ENCODE measurements at regions not wholly inside any gene's neighbourhood (a gene's known extent, or its start where the extent isn't known, plus 50 kb on each side); places are given as distances from the start of the nearest gene placed in this dataset.
A peak's percentile ranks its signal among the peaks of the same experiment; 100 is the strongest.
"Not testable (repeated sequence)": the region's sequence is repeated elsewhere in the genome, so short reads cannot be mapped to it uniquely, and the experiment has no call there.

DNA sequence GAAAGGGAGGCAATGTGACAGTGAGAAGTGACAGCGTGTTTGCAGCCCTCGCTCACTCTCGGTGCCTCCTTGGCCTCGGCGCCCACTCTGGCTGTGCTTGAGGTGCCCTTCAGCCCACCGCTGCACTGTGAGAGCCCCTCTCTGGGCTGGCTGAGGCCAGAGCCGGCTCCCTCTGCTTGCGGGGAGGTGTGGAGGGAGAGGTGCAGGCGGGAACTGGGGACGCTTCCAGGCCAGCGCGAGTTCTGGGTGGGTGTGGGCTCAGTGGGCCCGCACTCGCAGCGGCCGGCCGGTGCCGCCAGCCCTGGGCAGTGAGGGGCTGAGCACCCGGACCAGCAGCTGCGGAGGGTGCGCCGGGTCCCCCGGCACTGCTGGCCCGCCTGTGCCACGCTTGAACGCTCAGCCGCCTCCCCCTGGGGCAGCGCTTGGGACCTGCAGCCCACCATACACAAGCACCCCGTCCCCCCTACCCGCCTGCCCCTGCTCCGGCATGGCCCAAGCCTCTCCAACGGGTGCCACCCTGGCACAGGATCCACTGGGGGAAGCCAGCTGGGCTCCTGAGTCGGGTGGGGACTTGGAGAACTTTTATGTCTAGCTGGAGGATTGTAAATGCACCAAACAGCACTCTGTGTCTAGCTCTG is 1142.8 kb upstream of the INTU start:
- DNase-seq (ENCODE audit: low read depth in 2 of 2), result no peak

DNA sequence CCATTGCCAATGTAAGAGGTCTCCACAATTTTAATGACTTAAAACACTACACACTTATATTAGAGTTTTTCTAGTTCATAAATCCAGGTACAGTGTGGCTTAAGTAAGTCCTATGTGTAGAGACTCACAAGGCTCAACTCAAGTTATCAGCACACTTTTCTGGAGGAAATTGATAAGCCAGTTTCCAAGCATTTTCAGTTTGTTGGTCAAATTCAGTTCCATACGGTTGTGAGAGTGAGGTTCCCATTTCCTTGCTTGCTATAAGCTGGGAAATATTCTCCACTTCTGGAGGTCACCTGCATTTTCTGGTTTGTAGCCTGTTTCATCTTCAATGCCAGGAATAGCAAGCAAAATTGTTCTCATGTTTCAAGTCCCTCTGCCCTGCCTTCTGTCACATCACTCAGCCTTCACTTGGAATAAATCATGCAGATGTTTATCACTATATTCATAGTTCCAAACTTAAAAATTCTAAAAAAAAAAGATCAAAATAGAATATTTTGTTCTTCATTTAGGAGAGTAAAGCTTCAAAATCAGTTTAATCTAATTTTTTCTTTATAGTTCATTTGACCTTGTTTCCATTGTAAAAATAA is 1137.5 kb upstream of the INTU start:
- no peak for DNase-seq (ENCODE audit: low read depth in 2 of 2)

DNA sequence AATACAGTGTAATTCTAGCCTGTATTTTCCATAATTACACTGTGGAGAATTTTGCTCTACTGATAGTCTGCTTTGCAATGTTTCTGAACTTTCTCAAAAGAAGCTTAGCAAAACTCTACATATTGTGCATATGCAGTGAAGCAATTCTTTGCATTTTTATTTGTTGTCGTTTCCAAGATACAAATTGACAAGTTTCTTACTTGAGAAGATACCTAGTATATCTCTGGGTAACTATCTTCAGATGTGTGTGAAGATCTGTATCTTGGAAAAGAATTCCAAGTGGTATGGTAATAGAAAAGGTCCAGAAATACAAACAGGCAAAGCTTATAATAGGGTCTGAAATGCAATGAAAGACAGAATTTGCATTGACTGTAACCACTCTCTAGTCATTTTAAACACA is 1119.8 kb upstream of the INTU start:
- DNase-seq (ENCODE audit: low read depth in 2 of 2), result no peak

DNA sequence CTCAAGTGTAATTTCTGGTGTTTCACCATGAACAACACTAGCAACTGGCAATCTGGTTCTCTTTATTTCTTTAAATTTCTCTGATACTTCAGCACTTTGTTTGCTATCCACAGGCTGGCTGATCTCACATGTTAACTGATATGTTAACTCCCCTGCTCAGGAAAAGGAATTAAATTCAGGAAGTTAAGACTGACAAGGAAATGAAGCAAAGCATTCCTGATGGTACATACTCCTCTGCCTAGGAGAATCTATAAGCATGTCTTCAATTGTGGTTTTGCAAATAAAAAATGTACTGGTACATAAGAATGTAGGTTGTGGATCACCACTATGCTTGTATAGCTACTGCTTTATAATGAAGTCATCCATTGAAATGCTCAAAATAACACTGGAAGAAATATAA is 1119.2 kb upstream of the INTU start:
- no peak for DNase-seq (ENCODE audit: low read depth in 2 of 2)

DNA sequence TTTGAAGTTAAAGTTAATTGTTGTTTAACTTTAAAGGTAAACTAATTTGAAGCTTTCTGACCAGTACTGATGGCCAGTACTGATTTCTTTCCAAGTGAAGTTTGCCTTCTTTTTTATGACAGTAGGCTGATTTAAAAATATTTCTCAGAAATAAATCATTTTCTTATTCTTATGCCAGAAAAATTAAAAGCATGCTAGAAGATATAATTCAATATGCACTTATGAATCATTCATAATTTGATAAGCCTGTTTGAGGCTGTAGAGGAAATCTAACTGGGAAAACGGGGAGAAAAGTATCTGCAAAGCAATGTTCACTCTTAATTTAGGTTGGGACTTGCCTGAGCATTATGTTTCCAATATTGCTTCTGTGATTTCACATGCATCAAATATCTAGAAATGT is 1112.0 kb upstream of the INTU start:
- DNase-seq (ENCODE audit: low read depth in 2 of 2), result no peak

DNA sequence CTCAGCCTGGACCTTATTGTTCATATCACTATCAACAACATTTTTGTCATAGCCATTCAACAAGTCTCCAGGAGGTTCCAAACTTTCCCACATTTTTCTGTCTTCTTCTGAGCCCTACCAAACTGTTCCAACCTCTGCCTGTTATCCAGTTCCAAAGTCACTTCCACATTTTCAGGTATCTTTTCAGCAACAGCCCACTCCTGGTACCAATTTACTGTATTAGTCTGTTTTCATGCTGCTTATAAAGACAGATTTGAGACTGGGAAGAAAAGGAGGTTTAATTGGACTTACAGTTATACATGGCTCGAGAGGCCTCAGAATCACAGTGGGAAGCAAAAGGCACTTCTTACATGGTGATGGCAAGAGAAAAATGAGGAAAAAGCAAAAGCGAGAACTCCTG is 1107.4 kb upstream of the INTU start:
- DNase-seq (ENCODE audit: low read depth in 2 of 2), result not testable (repeated sequence)

DNA sequence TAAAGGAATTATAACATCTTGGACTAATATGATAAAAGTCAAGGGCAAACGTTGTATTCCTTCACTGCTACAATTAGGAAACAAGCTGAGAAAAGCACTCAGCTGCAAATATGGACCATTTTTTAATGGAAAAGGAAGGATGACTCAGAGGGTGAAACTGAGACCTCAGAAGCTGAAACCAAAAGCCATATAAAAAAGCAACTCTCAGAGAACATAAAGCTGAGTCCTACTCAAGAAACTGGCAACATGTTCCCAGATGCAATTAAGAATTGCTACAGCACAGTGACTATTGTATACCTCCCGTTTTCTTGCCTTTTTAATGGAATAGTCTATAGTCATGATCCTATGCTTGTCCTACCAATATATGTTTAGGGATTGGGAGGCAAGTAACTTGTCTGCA is 1106.4 kb upstream of the INTU start:
- no peak for DNase-seq (ENCODE audit: low read depth in 2 of 2)

DNA sequence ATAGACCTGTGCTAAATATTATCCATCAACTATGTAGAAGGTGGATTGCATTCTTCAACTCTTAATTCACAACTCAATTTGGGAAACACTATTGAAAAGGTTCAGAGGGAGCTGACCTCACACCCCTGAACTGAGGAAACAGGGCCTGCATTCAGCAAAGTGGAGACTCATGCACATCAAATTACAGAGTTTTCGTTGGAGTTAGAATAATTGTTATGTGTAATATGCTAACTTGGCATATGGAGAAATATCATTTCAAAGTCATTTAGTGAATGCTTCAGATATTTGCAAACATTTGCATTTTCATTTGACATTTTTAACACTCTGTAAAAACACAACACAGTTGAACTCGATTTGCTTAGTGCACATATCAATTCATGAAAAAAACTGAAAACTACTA is 1102.8 kb upstream of the INTU start:
- no peak for DNase-seq (ENCODE audit: low read depth in 2 of 2)

DNA sequence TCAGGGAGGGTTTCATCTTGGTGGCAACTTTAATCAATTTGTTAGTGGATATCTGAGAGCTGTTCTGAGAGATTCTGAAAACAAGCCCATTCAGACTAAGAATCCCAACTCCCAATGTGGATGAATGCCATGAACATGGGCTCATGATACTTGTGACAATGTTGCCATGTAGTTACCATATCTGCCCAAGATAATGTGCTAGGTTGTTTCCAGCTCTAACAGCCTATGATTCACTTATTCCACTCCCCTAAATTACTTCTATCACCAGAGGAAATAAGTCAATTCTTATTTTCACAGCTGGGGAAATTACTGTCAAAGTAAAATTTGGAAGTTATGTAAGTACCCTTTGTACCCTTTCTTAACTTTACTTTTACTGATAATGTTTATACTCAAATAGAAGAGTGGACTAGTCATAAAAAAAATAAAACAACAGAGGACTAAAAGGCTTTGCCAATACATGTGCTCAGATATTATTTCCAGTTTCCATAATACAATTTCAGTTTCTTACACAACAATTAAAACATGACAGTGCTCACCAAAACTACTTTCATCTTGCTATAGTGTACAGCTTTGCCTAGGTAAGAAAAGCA is 1101.7 kb upstream of the INTU start:
- DNase-seq (ENCODE audit: low read depth in 2 of 2), result no peak

DNA sequence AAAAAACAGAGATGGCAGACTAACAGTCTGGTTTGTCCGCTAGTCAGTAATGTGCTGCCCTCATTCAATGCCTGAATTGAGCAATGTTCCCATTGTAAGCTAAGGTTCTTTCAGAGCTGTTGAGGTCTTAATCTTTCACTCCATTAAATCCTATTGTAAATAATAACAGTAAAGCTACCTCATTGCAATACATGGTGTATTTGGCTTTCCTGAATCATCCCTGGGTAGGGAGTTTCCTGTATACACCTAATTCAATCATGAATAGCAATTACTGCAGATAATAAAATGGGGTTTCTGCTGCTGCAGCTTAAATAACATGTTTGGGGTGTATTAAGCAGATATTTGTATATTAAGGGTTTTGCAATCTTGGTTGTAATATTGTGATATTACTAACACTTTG is 1100.2 kb upstream of the INTU start:
- no peak for DNase-seq (ENCODE audit: low read depth in 2 of 2)

DNA sequence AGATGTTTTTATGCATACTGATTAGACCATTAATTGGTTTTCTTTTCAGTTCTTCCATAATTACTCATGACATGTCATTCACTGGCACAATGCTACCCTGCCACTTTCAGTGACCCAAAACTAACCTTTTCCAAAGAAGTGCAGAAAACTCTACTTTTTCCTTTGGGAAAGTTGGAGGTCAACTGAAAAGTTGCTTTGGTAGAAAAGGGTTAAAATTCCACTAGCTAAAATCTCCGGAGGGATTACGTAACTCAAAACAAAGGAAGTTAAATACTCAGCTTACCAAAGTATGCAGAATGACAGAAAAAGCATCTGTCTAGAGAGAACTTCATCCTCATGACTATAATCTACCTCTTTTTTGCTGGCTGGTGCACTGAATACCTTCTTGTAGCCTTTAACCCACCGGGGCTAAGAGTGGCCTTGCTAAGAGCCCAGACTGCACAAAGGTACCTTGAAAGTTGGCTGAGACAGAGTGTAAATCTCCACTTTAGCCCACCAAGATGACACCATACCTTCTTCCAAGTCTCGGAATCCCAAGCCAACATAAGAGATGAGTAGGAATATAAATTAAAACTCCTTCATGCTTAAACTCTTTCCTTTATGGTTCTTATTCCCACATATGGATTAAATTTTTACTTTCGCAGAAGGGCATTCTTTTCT is 1099.5 kb upstream of the INTU start:
- no peak for DNase-seq (ENCODE audit: low read depth in 2 of 2)

DNA sequence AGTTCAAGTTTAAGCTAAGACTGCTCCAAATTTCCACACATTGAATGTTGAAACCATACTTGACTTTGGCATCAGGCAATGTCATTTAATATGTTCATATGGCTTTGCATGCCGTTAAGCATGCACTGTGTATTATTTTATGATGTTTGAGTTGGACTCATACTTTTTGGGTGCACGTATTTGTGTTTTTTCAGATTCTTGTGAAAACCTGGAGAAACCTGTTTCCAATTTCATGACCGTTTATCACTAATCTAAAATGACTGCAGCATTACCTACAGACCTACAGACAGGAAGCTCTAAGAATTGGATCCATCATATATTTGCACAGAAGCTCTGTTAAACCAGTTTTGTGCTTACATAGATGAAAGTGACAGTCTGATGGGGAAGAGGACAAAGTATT is 1093.0 kb upstream of the INTU start:
- DNase-seq (ENCODE audit: low read depth in 2 of 2), result no peak

DNA sequence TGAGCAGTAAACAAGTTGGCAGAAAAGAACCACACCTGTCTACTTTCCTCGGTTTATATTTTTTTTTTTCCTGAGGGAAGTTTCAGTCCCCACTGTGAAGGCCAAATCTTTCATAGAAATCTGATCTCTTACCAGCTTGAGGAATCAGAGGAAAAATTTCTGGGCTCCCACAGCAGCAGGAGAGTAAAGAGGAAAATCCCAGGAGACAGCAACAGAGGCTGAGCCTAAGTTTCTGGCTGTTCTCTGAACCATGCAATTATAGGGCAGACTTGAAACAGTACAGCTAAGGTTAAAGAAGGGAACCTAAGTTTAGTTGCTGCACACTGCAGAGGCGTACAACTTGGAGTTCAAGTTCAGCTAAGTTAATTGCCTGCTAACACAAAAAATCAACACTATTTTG is 1090.9 kb upstream of the INTU start:
- DNase-seq (ENCODE audit: low read depth in 2 of 2), result no peak

DNA sequence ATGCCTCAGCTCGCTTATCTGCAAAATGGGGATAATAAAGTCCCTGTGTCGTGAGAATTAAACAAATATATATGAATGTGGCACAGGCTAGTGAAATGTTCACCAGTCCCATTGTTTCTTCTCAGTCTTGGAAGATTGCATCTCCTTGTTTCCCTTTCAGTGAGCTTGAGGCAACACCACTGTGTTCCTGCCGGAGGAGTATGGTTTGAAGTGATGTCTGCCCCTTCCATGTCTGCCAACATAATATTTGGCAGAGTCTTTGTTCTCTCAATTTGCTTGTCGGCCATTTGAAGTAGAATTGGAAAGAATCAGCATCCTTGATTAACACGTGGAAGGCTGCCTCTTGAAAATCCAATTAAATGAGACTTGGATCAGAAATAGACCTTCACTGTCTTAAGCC is 1088.5 kb upstream of the INTU start:
- DNase-seq (ENCODE audit: low read depth in 2 of 2), result no peak

DNA sequence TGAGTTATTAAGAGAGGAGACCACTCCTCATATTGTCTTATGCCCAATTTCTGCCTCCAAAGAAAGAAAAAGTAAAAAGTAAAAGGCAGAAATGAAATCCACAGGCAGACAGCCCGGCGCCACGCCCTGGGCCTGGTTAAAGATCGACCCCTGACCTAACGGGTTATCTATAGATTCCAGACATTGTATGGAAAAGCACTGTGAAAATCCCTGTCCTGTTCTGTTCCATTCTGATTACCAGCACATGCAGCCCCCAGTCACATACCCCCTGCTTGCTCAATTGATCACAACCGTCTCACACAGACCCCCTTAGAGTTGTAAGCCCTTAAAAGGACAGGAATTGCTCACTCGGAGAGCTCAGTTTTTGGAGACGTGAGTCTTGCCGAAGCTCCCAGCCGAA is 1086.6 kb upstream of the INTU start:
- DNase-seq (ENCODE audit: low read depth in 2 of 2), result not testable (repeated sequence)

DNA sequence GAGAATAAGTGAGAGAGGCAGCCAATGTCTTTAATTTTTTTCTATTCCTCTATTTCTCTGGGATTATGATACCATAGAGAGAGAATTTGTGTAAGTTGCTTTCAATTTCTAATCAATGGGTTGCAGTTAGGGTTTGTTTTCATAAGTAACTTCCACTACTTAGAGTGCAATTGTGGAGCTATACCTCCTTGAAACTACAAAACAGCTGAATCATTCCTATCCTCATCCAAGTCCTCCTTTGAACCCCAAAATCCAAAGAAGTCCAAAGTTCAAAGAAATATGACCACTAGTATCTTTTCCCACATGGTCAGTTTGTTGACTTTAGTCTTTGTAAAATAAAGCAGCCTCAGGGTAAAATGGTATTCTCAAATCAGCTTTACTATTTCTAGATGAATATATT is 1085.4 kb upstream of the INTU start:
- no peak for DNase-seq (ENCODE audit: low read depth in 2 of 2)

DNA sequence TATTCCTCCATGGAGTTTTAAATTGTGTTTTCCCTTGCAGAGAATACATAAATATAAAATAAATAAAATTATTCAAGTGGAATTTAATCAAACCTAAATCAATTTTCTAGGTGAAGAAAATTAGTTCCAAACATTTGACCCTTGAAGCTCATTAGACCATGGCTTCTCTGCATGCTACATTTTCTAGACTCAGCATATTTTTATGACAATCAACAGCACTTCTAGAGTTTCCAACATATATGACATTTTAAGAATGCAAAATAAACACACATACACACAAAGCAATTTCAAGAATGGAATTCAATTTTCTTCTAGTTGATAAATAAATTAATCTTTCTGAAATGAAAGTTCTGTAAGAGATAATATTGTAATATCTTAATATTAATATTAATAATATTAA is 1083.9 kb upstream of the INTU start:
- no peak for DNase-seq (ENCODE audit: low read depth in 2 of 2)

DNA sequence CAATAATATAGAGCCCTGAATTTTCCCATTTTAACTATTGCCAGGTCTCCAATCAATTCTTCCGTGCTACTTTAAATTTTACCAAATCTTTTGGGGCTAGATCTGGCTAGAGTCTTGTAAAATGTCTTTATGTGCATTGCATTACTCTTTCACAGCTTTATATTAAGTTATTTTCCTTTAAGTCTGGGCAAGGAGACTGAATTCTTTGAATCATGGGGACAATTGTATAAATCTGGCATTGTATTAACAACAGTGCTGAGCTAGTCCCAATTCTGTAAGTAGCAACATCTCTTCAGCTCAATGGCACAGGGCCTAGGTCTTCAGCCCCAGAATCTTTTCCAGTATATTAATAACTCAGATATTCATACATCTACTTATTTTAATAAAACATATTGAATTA is 1080.4 kb upstream of the INTU start:
- no peak for DNase-seq (ENCODE audit: low read depth in 2 of 2)

DNA sequence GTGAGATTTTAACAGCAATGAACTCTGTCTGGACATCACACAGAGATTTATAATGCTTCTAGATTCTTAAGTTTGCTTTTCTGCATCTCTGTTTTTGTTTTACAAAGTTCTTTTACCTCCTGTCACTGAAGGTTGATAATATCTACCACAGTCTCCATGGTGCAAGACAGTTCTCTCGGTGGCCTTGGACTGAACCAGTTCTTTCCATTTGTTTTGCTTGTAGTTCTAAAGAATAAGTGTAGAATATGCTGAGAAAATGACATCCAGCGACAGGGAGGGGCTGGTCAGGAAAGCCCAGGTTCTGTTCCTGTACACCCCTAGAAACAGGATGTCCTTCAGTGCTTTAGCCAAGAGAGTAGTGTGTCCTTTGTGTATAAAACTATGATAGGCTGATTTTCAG is 1079.5 kb upstream of the INTU start:
- DNase-seq (ENCODE audit: low read depth in 2 of 2), result no peak

DNA sequence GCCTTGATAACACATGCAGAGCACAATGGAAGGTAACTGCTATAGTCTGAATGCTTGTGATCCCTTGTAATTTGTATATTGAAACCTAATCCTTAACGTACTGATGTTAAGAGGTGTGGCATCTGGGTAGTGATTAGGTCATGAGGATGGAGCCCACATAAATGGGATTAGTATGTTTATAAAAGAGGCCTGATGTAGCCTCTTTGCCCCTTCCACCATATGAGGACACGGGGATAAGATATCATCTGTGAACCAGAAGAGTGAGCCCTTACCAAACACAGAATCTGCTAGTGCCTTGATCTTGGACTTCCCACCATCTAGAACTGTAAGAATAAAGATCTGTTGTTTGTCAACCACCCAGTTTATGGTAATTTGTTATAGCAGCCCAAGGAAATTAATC is 1074.2 kb upstream of the INTU start:
- no peak for DNase-seq (ENCODE audit: low read depth in 2 of 2)

DNA sequence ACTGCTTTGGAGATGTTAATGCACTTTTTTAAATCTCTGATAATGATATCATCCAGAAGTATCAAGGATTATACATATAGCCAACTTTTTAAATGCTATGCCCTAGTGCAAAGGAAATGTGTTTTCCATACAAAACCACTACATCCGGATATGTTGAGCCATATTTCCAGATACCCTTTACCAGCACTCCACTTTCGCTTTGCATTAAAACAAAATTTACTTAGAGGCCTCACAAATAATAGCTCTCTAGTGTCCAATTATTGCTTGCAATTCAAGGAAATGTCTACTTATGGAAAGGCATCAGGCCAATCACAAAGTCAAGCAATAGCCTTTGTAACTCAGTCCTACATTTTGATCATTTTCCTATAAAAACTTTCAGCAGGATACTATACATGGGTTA is 1072.8 kb upstream of the INTU start:
- DNase-seq (ENCODE audit: low read depth in 2 of 2), result no peak

DNA sequence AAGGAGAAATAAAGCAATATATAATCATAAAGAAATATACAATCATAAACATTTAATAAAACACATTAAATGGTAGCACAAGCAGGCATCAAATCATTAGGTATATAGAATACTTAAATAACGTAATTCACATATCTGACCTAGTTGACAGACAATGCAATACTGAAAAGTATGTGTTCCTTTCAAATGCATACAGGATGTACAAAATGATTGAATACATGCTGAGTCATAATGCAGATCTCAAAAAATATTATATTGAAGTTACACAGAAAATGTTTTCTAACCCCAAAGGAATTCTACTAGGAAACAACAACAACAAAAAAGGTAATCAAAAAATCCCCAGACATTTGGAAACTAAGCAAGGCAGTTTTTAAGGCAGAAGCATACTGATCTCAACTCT is 1072.0 kb upstream of the INTU start:
- DNase-seq (ENCODE audit: low read depth in 2 of 2), result peak in 1 of 2 donors; percentile 16

DNA sequence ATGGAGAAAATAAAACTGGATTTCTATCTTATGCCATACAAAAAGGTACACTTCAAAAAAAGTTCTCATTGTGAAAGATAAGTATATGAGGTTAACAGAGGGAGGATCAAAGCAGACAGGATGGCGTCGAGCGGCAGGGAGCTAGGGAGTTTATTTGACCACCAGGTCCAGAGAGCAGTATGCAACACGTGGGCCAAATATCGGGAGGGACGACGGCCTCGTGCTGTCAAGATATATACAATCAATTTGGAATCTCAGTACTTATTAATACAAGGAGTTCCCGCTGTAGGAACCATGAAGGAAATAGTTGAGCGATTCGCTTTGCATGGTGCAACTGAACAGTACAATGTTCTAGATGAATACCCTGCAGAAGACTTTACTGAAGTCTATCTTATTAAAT is 1069.4 kb upstream of the INTU start:
- DNase-seq (ENCODE audit: low read depth in 2 of 2), result no peak

Data from lung microvascular endothelial cell (primary cell).